ENCODE measurements at regions not wholly inside any gene's neighbourhood (a gene's known extent, or its start where the extent isn't known, plus 50 kb on each side); places are given as distances from the start of the nearest gene placed in this dataset.

- TF ChIP-seq GATA2 (IDR thresholded peaks at IDR 0.05; ENCODE audit: low read depth, low read length) (no peak), GATA3 (IDR thresholded peaks at IDR 0.05; ENCODE audit: low read depth, low read length) (no peak)
Observed at GRCh38 chr9:88219601-88220000, 81.3 kb upstream of the SPATA31C2 start.

Data from SH-SY5Y (cell line).